Colonic mucosa (tissue), 4 donors: ENCODE measurements at regions not wholly inside any gene's neighbourhood (a gene's known extent, or its start where the extent isn't known, plus 50 kb on each side); places are given as distances from the start of the nearest gene placed in this dataset.

Experiments
- DNase-seq: peaks from one replicate; pipeline ENCODE4 v3.0.0-alpha.2; 2020
- H3K27ac ChIP-seq: fragments of 200-600 bp; one replicate; pipeline ENCODE4 v1.8.0; 2021
- H3K27me3 ChIP-seq: fragments of 200-600 bp; one replicate; pipeline ENCODE4 v1.8.0; 2021
- H3K36me3 ChIP-seq: fragments of 200-600 bp; one replicate; pipeline ENCODE4 v1.8.0; 2021
- H3K4me1 ChIP-seq: fragments of 200-600 bp; one replicate; pipeline ENCODE4 v1.8.0; 2021; ENCODE audit warnings: mild to moderate bottlenecking
- H3K4me3 ChIP-seq: fragments of 200-600 bp; one replicate; pipeline ENCODE4 v1.8.0; 2021
- H3K9ac ChIP-seq, 2 donors: one replicate each; pipeline ENCODE4 v1.7.0; 2013; ENCODE audit warnings: control low read depth in 2 of 2, low read depth in 2 of 2, low read length in 2 of 2
- H3K9me3 ChIP-seq: fragments of 200-600 bp; one replicate; pipeline ENCODE4 v1.8.0; 2021
- CTCF ChIP-seq: fragments of 200-600 bp; IDR thresholded peaks from one replicate; pipeline ENCODE4 v1.8.0; 2022; ENCODE audit warnings: antibody characterized with exemption, mild to moderate bottlenecking
- intact Hi-C: fragments of 100-400 bp; cut with DNase I; formaldehyde crosslinking; loops from one replicate; pipeline ENCODE4 v1.14.1; 2022
- donor health status: healthy.
- donor health status: DM: no; HTN: no; CAD: no.
- donor health status: DM: no; HTN: no; CAD: no.

- Histone ChIP-seq H3K9me3 (no peaks in the 10 kb centered on the region), H3K4me3 (no peak overlapping the region), H3K36me3 (no peaks in the 10 kb centered on the region), H3K27ac (no peak overlapping the region), H3K27me3 (no peaks in the 10 kb centered on the region), H3K4me1 (no peaks in the 10 kb centered on the region), H3K9ac (no peak overlapping the region)
- no peak for DNase-seq
- intact Hi-C loops: no loop called here
- no peak for TF ChIP-seq CTCF
Measured at GRCh38 chr2:67955748-67956603, 106.8 kb downstream of the C1D start.

- Histone ChIP-seq H3K36me3 (no peaks in the 10 kb centered on the region), H3K4me1 (no peaks in the 10 kb centered on the region), H3K27me3 (no peaks in the 10 kb centered on the region), H3K9ac (no peak overlapping the region), H3K27ac (no peak overlapping the region), H3K9me3 (no peaks in the 10 kb centered on the region), H3K4me3 (no peak overlapping the region)
- TF ChIP-seq CTCF: no peak
- no peak for DNase-seq
- intact Hi-C loops: no loop called here
Measured at GRCh38 chr2:67965246-67965645, 97.6 kb downstream of the C1D start.

GRCh38 chr2:67970071-67970470, 92.7 kb downstream of the C1D start:
- Histone ChIP-seq H3K27me3 (no peaks in the 10 kb centered on the region), H3K9ac (no peak overlapping the region), H3K4me1 (no peaks in the 10 kb centered on the region), H3K4me3 (no peak overlapping the region), H3K36me3 (no peaks in the 10 kb centered on the region), H3K27ac (no peak overlapping the region), H3K9me3 (no peaks in the 10 kb centered on the region)
- DNase-seq: no peak
- intact Hi-C loops: no loop called here
- no peak for TF ChIP-seq CTCF

GRCh38 chr2:67970542-67970941, 92.3 kb downstream of the C1D start:
- Histone ChIP-seq H3K36me3 (no peaks in the 10 kb centered on the region), H3K4me3 (no peak overlapping the region), H3K27ac (no peak overlapping the region), H3K9ac (no peak overlapping the region), H3K4me1 (no peaks in the 10 kb centered on the region), H3K9me3 (no peaks in the 10 kb centered on the region), H3K27me3 (no peaks in the 10 kb centered on the region)
- TF ChIP-seq CTCF: no peak
- intact Hi-C loops: no loop called here
- no peak for DNase-seq

GRCh38 chr2:67974559-67975430, 88.0 kb downstream of the C1D start:
- H3K36me3 ChIP-seq: no peaks in the 10 kb centered on the region
- no peak for TF ChIP-seq CTCF
- H3K9me3 ChIP-seq: no peaks in the 10 kb centered on the region
- H3K9ac ChIP-seq: no peak overlapping the region
- H3K27me3 ChIP-seq: no peaks in the 10 kb centered on the region
- DNase-seq: no peak
- H3K4me1 ChIP-seq: no peaks in the 10 kb centered on the region
- H3K4me3 ChIP-seq: no peak overlapping the region
- intact Hi-C loops: no loop called here
- H3K27ac ChIP-seq: no peak overlapping the region
